ENCODE measurements at regions not wholly inside any gene's neighbourhood (a gene's known extent, or its start where the extent isn't known, plus 50 kb on each side); places are given as distances from the start of the nearest gene placed in this dataset.

DNA sequence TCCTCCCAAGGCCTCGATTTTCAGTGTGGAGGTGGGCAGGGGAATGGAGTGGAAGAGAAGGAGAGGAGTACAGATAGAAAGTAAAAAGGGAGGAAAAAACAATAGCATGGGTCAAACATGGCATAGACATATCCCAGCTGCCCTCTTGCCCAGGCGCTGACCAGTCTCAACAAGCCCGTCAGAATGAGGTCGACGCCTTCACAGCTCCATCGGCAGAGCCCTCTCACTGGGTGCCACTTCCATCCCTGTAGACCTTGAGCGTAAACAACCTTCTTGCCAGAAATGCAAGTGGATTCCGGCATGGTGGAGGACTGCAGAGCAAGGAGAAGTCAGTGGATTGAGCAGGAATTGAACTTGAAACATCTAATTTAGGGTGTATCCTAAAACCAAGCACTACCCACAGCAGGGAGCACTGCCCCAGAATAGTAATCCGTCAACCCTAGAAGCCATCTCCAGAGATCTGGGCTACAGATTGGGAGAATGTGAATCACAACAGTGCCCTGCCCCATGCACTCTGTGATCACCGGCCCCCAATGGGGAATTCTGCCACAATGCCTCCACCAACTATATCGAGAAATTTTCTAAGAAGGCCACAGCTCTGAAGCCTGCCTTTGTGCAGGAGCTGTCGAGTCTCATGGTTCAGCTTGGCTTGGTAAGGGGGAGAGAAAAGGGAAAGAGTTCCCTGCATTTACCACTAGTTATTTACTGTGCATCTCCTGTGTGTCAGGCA, 190.1 kb downstream of the UACA start:
- Histone ChIP-seq H3K27ac (ENCODE audit: low read depth, low read length) (no peak overlapping the region), H3K4me1 (ENCODE audit: control insufficient read depth in 1 of 2, insufficient read depth in 2 of 2, low read length in 2 of 2) (peaks cover 20 to 24% of the 10 kb centered on the region in 2 experiments), H2AFZ (ENCODE audit: low read depth, low read length, poor library complexity, severe bottlenecking) (no peak overlapping the region), H3K9me3 (ENCODE audit: control insufficient read depth in 1 of 2, insufficient read depth in 1 of 2, low read depth in 1 of 2, low read length in 2 of 2) (no peaks in the 10 kb centered on the region), H3K4me2 (ENCODE audit: low read length) (no peak overlapping the region), H3K4me3 (replicated peaks in 1 of 2; ENCODE audit: low read depth in 1 of 2, low read length in 2 of 2) (no peak overlapping the region), H3K27me3 (ENCODE audit: insufficient read depth, low read length) (no peaks in the 10 kb centered on the region), H3K79me2 (ENCODE audit: insufficient read depth, low read length) (no peaks in the 10 kb centered on the region), H3K9ac (ENCODE audit: low read length) (no peak overlapping the region), H3K9me2 (ENCODE audit: insufficient read depth) (no peaks in the 10 kb centered on the region), H3K36me3 (ENCODE audit: control insufficient read depth in 1 of 2, insufficient read depth in 2 of 2, low read length in 2 of 2) (no peaks in the 10 kb centered on the region), H4K20me1 (ENCODE audit: insufficient read depth) (no peaks in the 10 kb centered on the region)
- ChIA-PET POLR2A (no interaction called here), CTCF (no interaction called here), RAD21 (ENCODE audit: low non-redundant PET in 1 of 2, low total read pairs in 2 of 2, uncharacterized antibody in 2 of 2, unreplicated experiment in 2 of 2) (no interaction called here)
- TF ChIP-seq JUND (IDR thresholded peaks at IDR 0.05), result no peak
- no peak for TF ChIP-seq EZH2 (IDR thresholded peaks at IDR 0.05)
- no peak for TF ChIP-seq RAD21 (IDR thresholded peaks at IDR 0.05; ENCODE audit: low read depth)
- TF ChIP-seq ZNF274 (IDR thresholded peaks at IDR 0.05; ENCODE audit: low read depth, low read length), result no peak
- TF ChIP-seq EGR1 (IDR thresholded peaks at IDR 0.05; ENCODE audit: low read depth), result no peak
- TF ChIP-seq, protein P1, sequence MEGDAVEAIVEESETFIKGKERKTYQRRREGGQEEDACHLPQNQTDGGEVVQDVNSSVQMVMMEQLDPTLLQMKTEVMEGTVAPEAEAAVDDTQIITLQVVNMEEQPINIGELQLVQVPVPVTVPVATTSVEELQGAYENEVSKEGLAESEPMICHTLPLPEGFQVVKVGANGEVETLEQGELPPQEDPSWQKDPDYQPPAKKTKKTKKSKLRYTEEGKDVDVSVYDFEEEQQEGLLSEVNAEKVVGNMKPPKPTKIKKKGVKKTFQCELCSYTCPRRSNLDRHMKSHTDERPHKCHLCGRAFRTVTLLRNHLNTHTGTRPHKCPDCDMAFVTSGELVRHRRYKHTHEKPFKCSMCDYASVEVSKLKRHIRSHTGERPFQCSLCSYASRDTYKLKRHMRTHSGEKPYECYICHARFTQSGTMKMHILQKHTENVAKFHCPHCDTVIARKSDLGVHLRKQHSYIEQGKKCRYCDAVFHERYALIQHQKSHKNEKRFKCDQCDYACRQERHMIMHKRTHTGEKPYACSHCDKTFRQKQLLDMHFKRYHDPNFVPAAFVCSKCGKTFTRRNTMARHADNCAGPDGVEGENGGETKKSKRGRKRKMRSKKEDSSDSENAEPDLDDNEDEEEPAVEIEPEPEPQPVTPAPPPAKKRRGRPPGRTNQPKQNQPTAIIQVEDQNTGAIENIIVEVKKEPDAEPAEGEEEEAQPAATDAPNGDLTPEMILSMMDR (IDR thresholded peaks at IDR 0.05 in 2 of 3, conservative IDR thresholded peaks at IDR 0.05 in 1 of 3; ENCODE audit: borderline replicate concordance in 1 of 3, insufficient read depth in 1 of 3, low read depth in 2 of 3, low read length in 2 of 3), result no peak
- TF ChIP-seq, protein P2, sequence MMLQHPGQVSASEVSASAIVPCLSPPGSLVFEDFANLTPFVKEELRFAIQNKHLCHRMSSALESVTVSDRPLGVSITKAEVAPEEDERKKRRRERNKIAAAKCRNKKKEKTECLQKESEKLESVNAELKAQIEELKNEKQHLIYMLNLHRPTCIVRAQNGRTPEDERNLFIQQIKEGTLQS (IDR thresholded peaks at IDR 0.05), result no peak
- TF ChIP-seq SP1 (IDR thresholded peaks at IDR 0.05; ENCODE audit: low read depth), result no peak
- TF ChIP-seq, protein P3, sequence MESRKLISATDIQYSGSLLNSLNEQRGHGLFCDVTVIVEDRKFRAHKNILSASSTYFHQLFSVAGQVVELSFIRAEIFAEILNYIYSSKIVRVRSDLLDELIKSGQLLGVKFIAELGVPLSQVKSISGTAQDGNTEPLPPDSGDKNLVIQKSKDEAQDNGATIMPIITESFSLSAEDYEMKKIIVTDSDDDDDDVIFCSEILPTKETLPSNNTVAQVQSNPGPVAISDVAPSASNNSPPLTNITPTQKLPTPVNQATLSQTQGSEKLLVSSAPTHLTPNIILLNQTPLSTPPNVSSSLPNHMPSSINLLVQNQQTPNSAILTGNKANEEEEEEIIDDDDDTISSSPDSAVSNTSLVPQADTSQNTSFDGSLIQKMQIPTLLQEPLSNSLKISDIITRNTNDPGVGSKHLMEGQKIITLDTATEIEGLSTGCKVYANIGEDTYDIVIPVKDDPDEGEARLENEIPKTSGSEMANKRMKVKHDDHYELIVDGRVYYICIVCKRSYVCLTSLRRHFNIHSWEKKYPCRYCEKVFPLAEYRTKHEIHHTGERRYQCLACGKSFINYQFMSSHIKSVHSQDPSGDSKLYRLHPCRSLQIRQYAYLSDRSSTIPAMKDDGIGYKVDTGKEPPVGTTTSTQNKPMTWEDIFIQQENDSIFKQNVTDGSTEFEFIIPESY (IDR thresholded peaks at IDR 0.05; ENCODE audit: extremely low read depth, insufficient replicate concordance, low read length), result no peak
- no peak for TF ChIP-seq CBX3 (IDR thresholded peaks at IDR 0.05; ENCODE audit: low read depth)
- no peak for TF ChIP-seq POLR2AphosphoS5 (IDR thresholded peaks at IDR 0.05; ENCODE audit: low read depth, low read length)
- no peak for TF ChIP-seq EZH2phosphoT487 (IDR thresholded peaks at IDR 0.05; ENCODE audit: borderline replicate concordance)
- TF ChIP-seq REST (IDR thresholded peaks at IDR 0.05; ENCODE audit: low read depth), result no peak
- no peak for TF ChIP-seq FOSL1 (IDR thresholded peaks at IDR 0.05; ENCODE audit: low read depth)
- no peak for TF ChIP-seq CEBPB (IDR thresholded peaks at IDR 0.05; ENCODE audit: low read depth)
- no peak for TF ChIP-seq YY1 (IDR thresholded peaks at IDR 0.05; ENCODE audit: extremely low read depth, insufficient replicate concordance, low read depth, low read length)
- intact Hi-C loops (cut with micrococcal nuclease), result no loop called here
- ATAC-seq (no peak), DNase-seq (ENCODE audit: low read depth, low spot score) (no peak)
- BruUV-seq (replicated peaks), result no TSS peak
